Activated CD4-positive, alpha-beta memory T cell treated with anti-CD3 and anti-CD28 coated beads for 36 hours (primary cell): ENCODE measurements at regions not wholly inside any gene's neighbourhood (a gene's known extent, or its start where the extent isn't known, plus 50 kb on each side); places are given as distances from the start of the nearest gene placed in this dataset.
"Not testable (repeated sequence)": the region's sequence is repeated elsewhere in the genome, so short reads cannot be mapped to it uniquely, and the experiment has no call there.

ENCODE experiments used
- CTCF ChIA-PET: fragments of 350-600 bp; sonication (Branson Sonifier 250); formaldehyde crosslinking; loops from one replicate; lab custom pipeline; 2021; ENCODE audit warnings: antibody characterized with exemption, inconsistent platforms; lab: Charles Lee
- POLR2A ChIA-PET: fragments of 350-600 bp; sonication (Branson Sonifier 250); formaldehyde crosslinking; loops from one replicate; lab custom pipeline; 2021; ENCODE audit warnings: antibody characterized with exemption; lab: Charles Lee
- DNase-seq: peaks from one replicate; pipeline ENCODE4 v3.0.0-alpha.2; 2020
- H3K27ac Mint-ChIP-seq: one replicate; pipeline ENCODE4 v1.8.0; 2021; ENCODE audit warnings: mixed read lengths
- H3K27me3 Mint-ChIP-seq: one replicate; pipeline ENCODE4 v1.8.0; 2021; ENCODE audit warnings: mixed read lengths
- H3K36me3 Mint-ChIP-seq: one replicate; pipeline ENCODE4 v1.8.0; 2021; ENCODE audit warnings: mixed read lengths
- H3K4me1 Mint-ChIP-seq: one replicate; pipeline ENCODE4 v1.8.0; 2021; ENCODE audit warnings: low read depth, mixed read lengths
- H3K4me3 Mint-ChIP-seq: one replicate; pipeline ENCODE4 v1.8.0; 2021; ENCODE audit warnings: mild to moderate bottlenecking, mixed read lengths
- H3K9me3 Mint-ChIP-seq: one replicate; pipeline ENCODE4 v1.8.0; 2021; ENCODE audit warnings: mixed read lengths
- intact Hi-C: fragments of 100-400 bp; cut with micrococcal nuclease; formaldehyde crosslinking; loops from one replicate; pipeline ENCODE4 v1.15.1; 2023

DNA sequence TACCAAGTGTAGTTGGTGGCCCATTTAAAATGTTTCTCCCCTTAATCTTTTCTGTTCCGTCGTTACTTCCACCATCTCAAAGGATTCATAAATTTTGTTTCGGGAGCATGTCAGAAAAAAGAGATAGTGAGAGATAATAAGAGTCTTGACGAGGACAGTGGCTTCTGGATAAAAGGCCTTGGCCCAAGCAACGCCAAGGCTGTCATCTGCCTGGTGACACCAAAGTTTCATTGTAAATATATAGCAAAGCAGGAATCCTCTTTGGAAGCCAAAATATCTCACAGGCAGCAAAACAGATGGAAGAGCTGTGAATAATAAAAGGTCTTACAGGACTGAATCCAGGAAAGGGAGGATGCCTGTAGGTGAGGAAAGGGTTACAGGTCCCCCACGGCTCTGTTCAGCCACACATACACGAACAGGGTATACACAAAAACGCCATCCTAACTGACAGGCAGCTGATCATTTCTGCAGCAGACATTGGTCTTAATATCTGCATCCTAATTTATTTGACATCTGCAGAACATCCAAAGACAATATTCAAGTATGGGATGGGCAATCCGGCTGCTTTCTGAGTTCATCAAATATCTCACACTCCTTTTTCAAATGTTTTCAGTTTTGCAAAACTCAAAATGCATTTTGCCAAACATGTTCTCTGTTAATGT lies 382.8 kb downstream of the OSR1 start:
- no peaks in the 10 kb centered on the region for H3K9me3 Mint-ChIP-seq
- no peaks in the 10 kb centered on the region for H3K4me1 Mint-ChIP-seq
- H3K27me3 Mint-ChIP-seq, result no peaks in the 10 kb centered on the region
- ChIA-PET POLR2A (no interaction called here), CTCF (no interaction called here)
- H3K36me3 Mint-ChIP-seq, result no peaks in the 10 kb centered on the region
- H3K27ac Mint-ChIP-seq, result no peak overlapping the region
- intact Hi-C loops, result no loop called here
- H3K4me3 Mint-ChIP-seq, result no peak overlapping the region
- no peak for DNase-seq

DNA sequence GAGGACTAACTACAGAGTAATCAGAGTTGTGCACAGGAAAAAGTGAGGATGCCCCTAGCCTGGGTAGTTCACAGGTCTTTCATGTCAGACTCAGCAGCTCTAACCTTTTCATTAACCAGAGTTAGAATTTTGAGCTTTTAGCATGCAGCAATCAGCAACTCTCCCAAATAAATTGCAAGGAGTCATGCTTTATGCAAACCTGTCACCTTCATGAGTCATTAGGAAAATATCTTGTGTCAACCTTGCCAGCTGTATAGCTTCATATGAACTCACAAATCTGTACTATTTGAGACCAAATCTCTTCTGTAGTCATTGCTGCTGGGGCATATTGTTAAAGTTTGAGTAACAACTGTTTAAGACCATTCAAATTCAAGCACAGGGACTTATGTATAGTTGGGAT lies 382.3 kb upstream of the NT5C1B start:
- CTCF ChIA-PET, result no interaction called here
- Mint-ChIP-seq H3K27ac (no peak overlapping the region), H3K4me1 (no peaks in the 10 kb centered on the region)

DNA sequence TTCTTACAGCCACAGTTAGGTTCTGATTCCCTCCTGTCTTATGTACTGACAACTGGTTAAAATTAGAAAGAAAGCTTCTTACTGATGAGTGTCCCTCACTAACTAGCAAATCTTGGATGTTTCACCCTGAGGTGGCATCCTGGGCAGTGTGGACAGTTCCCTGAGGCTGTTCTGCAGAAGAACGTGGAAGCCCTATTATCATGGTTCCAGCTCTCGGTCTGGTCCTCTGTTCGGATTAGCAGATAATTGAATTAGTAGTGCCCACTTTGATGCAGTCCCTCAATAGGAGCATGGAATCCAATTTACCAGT lies 381.7 kb upstream of the NT5C1B start:
- H3K27me3 Mint-ChIP-seq, result no peaks in the 10 kb centered on the region
- H3K9me3 Mint-ChIP-seq, result no peaks in the 10 kb centered on the region
- no peak for DNase-seq
- no peaks in the 10 kb centered on the region for H3K36me3 Mint-ChIP-seq
- POLR2A ChIA-PET, result no interaction called here
- H3K4me1 Mint-ChIP-seq, result no peaks in the 10 kb centered on the region
- H3K4me3 Mint-ChIP-seq, result no peak overlapping the region
- CTCF ChIA-PET, result no interaction called here
- intact Hi-C loops, result no loop called here
- H3K27ac Mint-ChIP-seq, result no peak overlapping the region

More for the DNA sequence above, 382.3 kb upstream of the NT5C1B start:
- Mint-ChIP-seq H3K36me3 (no peaks in the 10 kb centered on the region), H3K27me3 (no peaks in the 10 kb centered on the region), H3K4me3 (no peak overlapping the region), H3K9me3 (no peaks in the 10 kb centered on the region)
- no peak for DNase-seq
- intact Hi-C loops, result no loop called here
- POLR2A ChIA-PET, result no interaction called here

DNA sequence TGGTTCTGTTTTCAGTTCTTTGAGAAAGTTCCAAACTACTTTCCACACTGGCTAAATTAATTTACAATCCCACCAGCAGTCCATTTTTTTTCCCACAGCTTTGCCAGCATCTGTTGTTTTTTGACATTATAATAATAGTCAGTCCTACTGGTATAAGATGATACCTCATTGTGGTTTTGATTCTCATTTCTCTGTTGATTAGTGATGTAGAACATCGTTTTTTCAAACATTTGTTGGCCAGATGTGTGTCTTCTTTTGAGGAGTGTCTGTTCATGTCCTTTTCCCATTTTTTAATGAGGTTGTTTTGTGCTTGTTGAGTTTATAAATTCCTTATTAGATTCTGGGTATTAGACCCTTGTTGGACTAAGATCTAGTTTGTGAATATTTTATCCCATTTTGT lies 376.8 kb upstream of the NT5C1B start:
- CTCF ChIA-PET, result no interaction called here

DNA sequence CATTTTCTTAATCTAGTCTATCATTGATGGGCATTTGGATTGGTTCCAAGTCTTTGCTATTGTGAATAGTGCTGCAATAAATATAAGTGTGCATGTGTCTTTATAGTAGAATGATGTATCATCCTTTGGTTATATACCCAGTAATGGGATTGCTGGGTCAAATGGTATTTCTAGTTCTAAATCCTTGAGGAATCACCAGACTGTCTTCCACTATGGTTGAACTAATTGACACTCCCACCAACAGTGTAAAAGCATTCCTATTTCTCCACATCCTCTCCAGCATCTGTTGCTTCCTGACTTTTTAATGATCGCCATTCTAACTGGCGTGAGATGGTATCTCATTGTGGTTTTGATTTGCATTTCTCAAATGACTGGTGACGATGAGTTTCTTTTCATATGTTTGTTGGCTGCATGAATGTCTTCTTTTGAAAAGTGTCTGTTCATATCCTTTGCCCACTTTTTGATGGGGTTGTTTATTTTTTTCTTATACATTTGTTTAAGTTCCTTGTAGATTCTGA lies 374.4 kb upstream of the NT5C1B start:
- H3K27ac Mint-ChIP-seq, DNase-seq, CTCF ChIA-PET, H3K27me3 Mint-ChIP-seq, POLR2A ChIA-PET, H3K4me1 Mint-ChIP-seq, intact Hi-C loops, H3K36me3 Mint-ChIP-seq, H3K9me3 Mint-ChIP-seq, H3K4me3 Mint-ChIP-seq: not testable (repeated sequence)

More for the DNA sequence above, 376.8 kb upstream of the NT5C1B start:
- Mint-ChIP-seq H3K4me1 (no peaks in the 10 kb centered on the region), H3K9me3 (peaks cover 2% of the 10 kb centered on the region), H3K27ac (no peak overlapping the region), H3K4me3 (no peak overlapping the region), H3K36me3 (no peaks in the 10 kb centered on the region), H3K27me3 (no peaks in the 10 kb centered on the region)
- DNase-seq, result no peak
- intact Hi-C loops, result no loop called here
- POLR2A ChIA-PET, result no interaction called here

DNA sequence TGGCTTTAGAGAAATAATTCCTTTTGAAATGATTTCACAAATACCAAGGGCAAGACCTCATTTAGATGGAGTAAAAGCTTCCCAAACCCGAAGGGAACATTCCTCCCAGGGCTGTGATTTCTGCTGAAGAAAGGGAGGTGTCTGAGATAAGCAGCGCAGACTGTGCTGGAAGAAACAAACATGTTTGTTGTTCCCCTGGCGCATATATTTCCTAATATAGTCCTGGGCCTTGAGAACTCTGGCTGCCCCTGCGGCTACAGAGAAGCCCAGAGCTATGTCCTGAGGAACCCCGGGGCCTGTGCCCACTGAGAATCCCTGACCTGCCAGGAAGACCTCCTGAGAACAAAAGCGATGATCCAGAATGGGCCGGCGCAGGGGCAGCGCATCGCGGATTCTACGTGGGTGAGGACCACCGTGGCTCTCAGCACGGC lies 372.6 kb upstream of the NT5C1B start:
- Mint-ChIP-seq H3K27ac (no peak overlapping the region), H3K4me3 (no peak overlapping the region), H3K9me3 (peaks cover 2% of the 10 kb centered on the region), H3K36me3 (no peaks in the 10 kb centered on the region), H3K27me3 (no peaks in the 10 kb centered on the region), H3K4me1 (no peaks in the 10 kb centered on the region)
- intact Hi-C loops, result no loop called here
- no peak for DNase-seq
- ChIA-PET POLR2A (no interaction called here), CTCF (no interaction called here)

DNA sequence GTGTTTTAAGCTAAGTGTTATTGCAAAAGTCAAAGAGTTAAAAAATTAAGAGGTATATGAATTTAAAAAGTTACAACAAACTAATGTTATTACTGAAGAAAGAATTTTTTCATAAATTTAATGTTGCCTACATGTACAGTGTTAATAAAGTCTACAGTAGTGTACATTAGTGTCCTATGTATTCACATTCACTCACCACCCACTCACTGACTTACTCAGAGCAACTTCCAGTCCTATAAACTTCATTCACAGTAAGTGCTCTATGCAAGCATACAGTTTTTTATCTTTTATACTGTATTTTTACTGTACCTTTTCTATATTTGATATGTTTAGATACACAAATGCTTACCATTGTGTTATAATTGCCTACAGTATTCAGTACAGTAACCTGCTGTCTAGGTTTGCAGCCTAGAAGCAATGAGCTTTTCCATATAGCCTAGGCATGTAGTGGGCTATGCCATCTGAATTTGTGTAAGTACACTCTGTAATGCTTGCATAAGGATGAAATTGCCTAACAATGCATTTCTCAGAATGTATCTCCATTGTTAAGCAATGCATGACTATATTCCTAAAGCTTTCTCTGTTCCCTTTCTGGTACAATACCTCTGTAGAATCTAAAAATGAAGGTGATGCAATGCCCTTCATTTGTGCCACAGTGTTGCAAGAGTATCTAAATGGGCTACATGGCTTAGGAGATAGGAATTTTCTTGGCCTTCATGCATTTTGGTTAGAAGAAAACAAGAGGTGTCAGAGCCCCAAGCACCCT lies 370.8 kb upstream of the NT5C1B start:
- no peaks in the 10 kb centered on the region for H3K4me1 Mint-ChIP-seq
- no peak for DNase-seq
- ChIA-PET POLR2A (no interaction called here), CTCF (no interaction called here)
- H3K36me3 Mint-ChIP-seq, result peaks cover 1% of the 10 kb centered on the region
- H3K9me3 Mint-ChIP-seq, result peaks cover 5% of the 10 kb centered on the region
- no peak overlapping the region for H3K4me3 Mint-ChIP-seq
- intact Hi-C loops, result no loop called here
- H3K27me3 Mint-ChIP-seq, result no peaks in the 10 kb centered on the region
- no peak overlapping the region for H3K27ac Mint-ChIP-seq

DNA sequence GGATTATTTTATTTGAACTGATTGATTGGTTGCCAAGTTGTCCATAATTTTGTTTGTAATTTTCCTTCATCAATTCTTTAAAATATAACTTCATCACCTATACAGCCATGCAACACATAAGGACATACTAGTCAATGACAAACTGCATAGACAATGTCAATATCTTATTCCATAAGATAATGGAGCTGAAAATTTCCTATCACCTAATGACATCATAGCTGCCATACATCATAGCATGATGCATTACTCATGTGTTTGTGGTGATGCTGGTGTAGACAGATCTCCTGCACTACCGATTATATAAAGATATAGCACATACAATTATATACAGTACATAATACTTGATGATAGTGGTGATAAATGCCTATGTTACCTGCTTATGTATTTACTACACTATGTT lies 369.8 kb upstream of the NT5C1B start:
- ChIA-PET POLR2A (no interaction called here), CTCF (no interaction called here)
- Mint-ChIP-seq H3K4me3 (no peak overlapping the region), H3K27me3 (no peaks in the 10 kb centered on the region), H3K36me3 (peaks cover 1% of the 10 kb centered on the region), H3K9me3 (peaks cover 8% of the 10 kb centered on the region), H3K27ac (no peak overlapping the region), H3K4me1 (no peaks in the 10 kb centered on the region)
- intact Hi-C loops, result no loop called here
- no peak for DNase-seq

DNA sequence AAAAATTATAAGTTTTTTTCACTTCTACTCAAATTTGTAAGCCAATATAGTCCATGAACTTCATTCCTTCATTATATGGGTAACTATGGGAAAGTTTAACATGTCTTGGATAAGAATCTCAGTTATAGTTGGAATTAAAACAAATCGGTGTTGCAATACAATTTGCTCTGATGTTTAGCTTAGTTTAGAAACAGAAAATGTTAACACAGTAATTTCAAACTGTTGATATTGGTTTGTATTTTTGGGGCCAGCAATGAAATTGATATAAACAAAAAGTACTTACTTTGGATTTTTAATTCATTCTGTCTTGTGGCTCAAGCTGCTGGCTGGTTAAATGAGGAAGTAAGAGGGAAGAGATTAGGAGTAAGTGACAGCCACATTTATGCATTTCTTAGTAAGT lies 368.5 kb upstream of the NT5C1B start:
- intact Hi-C loops, result no loop called here
- ChIA-PET POLR2A (no interaction called here), CTCF (no interaction called here)
- H3K9me3 Mint-ChIP-seq, result peaks cover 6% of the 10 kb centered on the region
- no peaks in the 10 kb centered on the region for H3K27me3 Mint-ChIP-seq
- peaks cover 1% of the 10 kb centered on the region for H3K36me3 Mint-ChIP-seq
- H3K4me1 Mint-ChIP-seq, result no peaks in the 10 kb centered on the region
- no peak for DNase-seq
- H3K27ac Mint-ChIP-seq, result no peak overlapping the region
- no peak overlapping the region for H3K4me3 Mint-ChIP-seq

DNA sequence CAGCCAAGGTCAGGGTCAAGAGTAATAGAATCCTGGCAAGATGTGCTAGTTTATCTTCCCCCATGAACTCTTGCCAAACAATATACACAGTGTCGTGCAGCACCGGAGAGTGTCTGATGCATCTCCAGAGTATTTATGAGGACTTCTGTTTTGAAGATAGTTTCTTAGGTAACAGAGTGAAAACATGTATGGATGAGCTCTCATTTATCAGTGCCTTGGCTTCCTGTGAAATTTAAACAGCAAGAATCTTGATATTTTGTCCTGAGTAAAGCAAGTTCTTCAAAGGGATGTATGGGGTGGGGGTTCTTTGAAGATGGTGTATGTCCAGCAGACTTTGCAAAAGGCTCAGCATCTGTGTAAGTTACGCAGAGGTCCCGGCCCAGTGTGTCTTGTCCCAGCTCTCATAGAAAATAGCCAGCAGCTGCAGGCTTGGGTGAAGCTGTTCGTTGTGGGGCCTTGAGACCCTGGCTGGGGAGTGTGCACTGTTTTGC lies 361.0 kb upstream of the NT5C1B start:
- no peak for DNase-seq
- H3K27me3 Mint-ChIP-seq, result no peaks in the 10 kb centered on the region
- CTCF ChIA-PET, result interaction anchor here (0.6 kb wide), 1 partner anchor 201 kb away, joined by 4 read pairs; no protein-coding TSS in a partner anchor

DNA sequence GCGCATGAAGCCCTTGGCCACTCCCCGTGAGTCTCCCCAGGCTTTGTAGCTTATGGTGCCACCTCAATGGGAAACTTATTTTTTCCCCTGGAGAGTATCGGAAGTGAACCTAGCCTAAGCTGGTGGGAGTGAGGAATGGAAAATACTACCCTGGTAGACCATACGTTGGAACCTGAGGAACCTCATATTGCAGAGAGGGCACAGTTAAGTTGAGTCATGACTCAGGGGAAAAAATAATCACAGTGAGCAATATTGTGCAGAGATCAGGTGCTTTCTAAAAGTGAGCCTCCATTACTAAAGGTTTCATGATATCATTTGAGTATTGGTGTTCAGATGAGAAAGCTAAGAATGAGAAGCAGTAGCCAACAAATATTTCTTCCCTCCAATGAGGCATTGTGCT lies 360.5 kb upstream of the NT5C1B start:
- no peak overlapping the region for H3K27ac Mint-ChIP-seq
- no peak overlapping the region for H3K4me3 Mint-ChIP-seq
- intact Hi-C loops, result no loop called here
- no peaks in the 10 kb centered on the region for H3K27me3 Mint-ChIP-seq
- DNase-seq, result no peak
- ChIA-PET POLR2A (no interaction called here), CTCF (no interaction called here)
- H3K9me3 Mint-ChIP-seq, result no peaks in the 10 kb centered on the region
- no peaks in the 10 kb centered on the region for H3K36me3 Mint-ChIP-seq
- no peaks in the 10 kb centered on the region for H3K4me1 Mint-ChIP-seq

More for the DNA sequence above, 361.0 kb upstream of the NT5C1B start:
- Mint-ChIP-seq H3K36me3 (no peaks in the 10 kb centered on the region), H3K27ac (no peak overlapping the region), H3K4me1 (no peaks in the 10 kb centered on the region), H3K4me3 (no peak overlapping the region), H3K9me3 (peaks cover 5% of the 10 kb centered on the region)
- intact Hi-C loops, result no loop called here
- POLR2A ChIA-PET, result no interaction called here

DNA sequence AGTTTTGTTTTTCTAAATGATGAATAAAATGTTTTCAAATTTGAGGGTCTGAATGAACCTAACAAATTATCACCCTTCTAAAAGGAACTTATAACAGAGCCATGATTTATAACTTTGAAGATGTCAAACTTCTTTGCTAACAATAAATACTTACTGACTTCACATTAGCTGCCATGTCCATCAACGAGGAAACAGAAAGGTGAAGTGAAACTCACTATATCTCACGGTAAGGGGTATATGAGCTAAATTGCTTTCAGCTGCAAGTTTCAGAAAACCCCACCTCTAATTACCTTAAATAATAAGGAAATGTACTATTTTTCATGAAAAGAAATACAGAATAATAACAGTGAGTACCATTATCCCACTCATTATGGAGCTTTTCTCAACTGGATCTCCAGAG lies 350.8 kb upstream of the NT5C1B start:
- POLR2A ChIA-PET, result no interaction called here
- no peaks in the 10 kb centered on the region for H3K4me1 Mint-ChIP-seq
- intact Hi-C loops, result no loop called here
- no peak overlapping the region for H3K27ac Mint-ChIP-seq
- H3K4me3 Mint-ChIP-seq, result no peak overlapping the region
- H3K9me3 Mint-ChIP-seq, result no peaks in the 10 kb centered on the region
- H3K27me3 Mint-ChIP-seq, result no peaks in the 10 kb centered on the region
- CTCF ChIA-PET, result no interaction called here
- no peak for DNase-seq
- H3K36me3 Mint-ChIP-seq, result peaks cover 1% of the 10 kb centered on the region

DNA sequence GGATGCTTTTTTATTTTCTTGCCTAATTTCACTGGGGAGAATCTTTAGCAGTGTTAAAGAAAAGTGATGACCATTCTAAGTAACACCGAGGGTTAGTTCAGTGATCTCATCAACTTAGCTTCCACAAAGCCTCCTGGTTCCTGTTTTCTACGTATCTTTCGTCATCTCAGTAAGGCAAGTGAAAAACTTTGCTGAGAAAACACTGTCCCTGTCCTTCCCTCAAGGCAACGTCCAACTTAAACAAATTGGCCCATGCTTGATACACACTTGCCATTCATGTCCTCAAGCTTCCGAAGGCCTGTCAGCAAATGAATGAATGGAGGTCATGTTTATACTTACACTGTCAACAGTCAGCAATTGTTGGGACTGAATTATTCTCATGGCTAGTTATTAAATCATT lies 350.4 kb upstream of the NT5C1B start:
- H3K4me1 Mint-ChIP-seq, DNase-seq, POLR2A ChIA-PET, H3K9me3 Mint-ChIP-seq, H3K27ac Mint-ChIP-seq, H3K27me3 Mint-ChIP-seq, intact Hi-C loops, H3K4me3 Mint-ChIP-seq, H3K36me3 Mint-ChIP-seq: not testable (repeated sequence)
- CTCF ChIA-PET, result interaction anchor here (0.6 kb wide), 1 partner anchor 424 kb away, joined by 3 read pairs; no protein-coding TSS in a partner anchor
